GM21526 (cell line): ENCODE measurements at regions not wholly inside any gene's neighbourhood (a gene's known extent, or its start where the extent isn't known, plus 50 kb on each side); places are given as distances from the start of the nearest gene placed in this dataset.

ENCODE experiments used
- ATAC-seq: cut with Tn5 transposase; IDR thresholded peaks from one replicate; pipeline ENCODE4 v1.9.1; 2021; ENCODE audit warnings: moderate library complexity; ENCODE audit not compliant: unreplicated experiment, low FRiP score

- no peak for ATAC-seq
Observed at GRCh38 chr10:29962166-29962850, 97.1 kb downstream of the JCAD start.

GRCh38 chr10:29961351-29961750, 98.0 kb downstream of the JCAD start:
- no peak for ATAC-seq

GRCh38 chr10:29960261-29960660, 99.1 kb downstream of the JCAD start:
- no peak for ATAC-seq

- no peak for ATAC-seq
Observed at GRCh38 chr10:29959586-29959985, 99.8 kb downstream of the JCAD start.

- no peak for ATAC-seq
Observed at GRCh38 chr10:29958440-29958839, 100.9 kb downstream of the JCAD start.

- no peak for ATAC-seq
Observed at GRCh38 chr10:29957907-29958331, 101.5 kb downstream of the JCAD start.

GRCh38 chr10:29957236-29957635, 102.2 kb downstream of the JCAD start:
- ATAC-seq: no peak

GRCh38 chr10:29956335-29956924, 103.0 kb downstream of the JCAD start:
- ATAC-seq: no peak

- no peak for ATAC-seq
Observed at GRCh38 chr10:29955329-29955935, 104.0 kb downstream of the JCAD start.

GRCh38 chr10:29951441-29951931, 107.9 kb downstream of the JCAD start:
- no peak for ATAC-seq

GRCh38 chr10:29950391-29950790, 109.0 kb downstream of the JCAD start:
- no peak for ATAC-seq

- ATAC-seq: no peak
Observed at GRCh38 chr10:29949411-29950011, 109.9 kb downstream of the JCAD start.

- no peak for ATAC-seq
Observed at GRCh38 chr10:29948881-29949355, 110.5 kb downstream of the JCAD start.

- ATAC-seq: no peak
Observed at GRCh38 chr10:29947701-29948060, 111.7 kb downstream of the JCAD start.

- ATAC-seq: no peak
Observed at GRCh38 chr10:29946953-29947700, 112.3 kb downstream of the JCAD start.

- ATAC-seq: no peak
Observed at GRCh38 chr10:29946614-29946952, 112.8 kb downstream of the JCAD start.

- ATAC-seq: no peak
Observed at GRCh38 chr10:29941476-29941875, 117.9 kb downstream of the JCAD start.

GRCh38 chr10:29932991-29933390, 126.4 kb downstream of the JCAD start:
- no peak for ATAC-seq

GRCh38 chr10:29931833-29932232, 127.6 kb downstream of the JCAD start:
- ATAC-seq: no peak

- ATAC-seq: no peak
Observed at GRCh38 chr10:29929006-29929405, 130.4 kb downstream of the JCAD start.

- ATAC-seq: no peak
Observed at GRCh38 chr10:29926693-29927048, 132.7 kb downstream of the JCAD start.
